GM19324 (cell line): ENCODE measurements at regions not wholly inside any gene's neighbourhood (a gene's known extent, or its start where the extent isn't known, plus 50 kb on each side); places are given as distances from the start of the nearest gene placed in this dataset.
"Not testable (repeated sequence)": the region's sequence is repeated elsewhere in the genome, so short reads cannot be mapped to it uniquely, and the experiment has no call there.

Experiments
- ATAC-seq: cut with Tn5 transposase; IDR thresholded peaks from one replicate; pipeline ENCODE4 v1.9.1; 2021; ENCODE audit warnings: mild to moderate bottlenecking, moderate library complexity; ENCODE audit not compliant: unreplicated experiment, low FRiP score

- no peak for ATAC-seq
Observed at GRCh38 chr5:116862632-116863455, 288.2 kb upstream of the SEMA6A start.

GRCh38 chr5:116861666-116862065 is 287.0 kb upstream of the SEMA6A start:
- ATAC-seq: no peak

GRCh38 chr5:116861097-116861496 is 286.5 kb upstream of the SEMA6A start:
- ATAC-seq: no peak

GRCh38 chr5:116859666-116860320 is 285.2 kb upstream of the SEMA6A start:
- no peak for ATAC-seq

GRCh38 chr5:116858705-116859333 is 284.2 kb upstream of the SEMA6A start:
- no peak for ATAC-seq

- not testable (repeated sequence) for ATAC-seq
Observed at GRCh38 chr5:116858020-116858419, 283.4 kb upstream of the SEMA6A start.

GRCh38 chr5:116856271-116856670 is 281.6 kb upstream of the SEMA6A start:
- ATAC-seq: no peak

GRCh38 chr5:116853992-116854391 is 279.4 kb upstream of the SEMA6A start:
- ATAC-seq: no peak

GRCh38 chr5:116848954-116849581 is 274.4 kb upstream of the SEMA6A start:
- no peak for ATAC-seq

GRCh38 chr5:116847960-116848359 is 273.3 kb upstream of the SEMA6A start:
- no peak for ATAC-seq

- ATAC-seq: no peak
Observed at GRCh38 chr5:116844015-116844414, 269.4 kb upstream of the SEMA6A start.

GRCh38 chr5:116842514-116842961 is 267.9 kb upstream of the SEMA6A start:
- ATAC-seq: no peak

GRCh38 chr5:116841734-116842133 is 267.1 kb upstream of the SEMA6A start:
- no peak for ATAC-seq

GRCh38 chr5:116838011-116838536 is 263.5 kb upstream of the SEMA6A start:
- no peak for ATAC-seq

GRCh38 chr5:116834796-116835515 is 260.3 kb upstream of the SEMA6A start:
- no peak for ATAC-seq

- no peak for ATAC-seq
Observed at GRCh38 chr5:116830079-116830478, 255.5 kb upstream of the SEMA6A start.

GRCh38 chr5:116827078-116827477 is 252.5 kb upstream of the SEMA6A start:
- no peak for ATAC-seq

- no peak for ATAC-seq
Observed at GRCh38 chr5:116825486-116825885, 250.9 kb upstream of the SEMA6A start.

GRCh38 chr5:116824751-116825438 is 250.3 kb upstream of the SEMA6A start:
- no peak for ATAC-seq
